Glomerular visceral epithelial cell (primary cell): ENCODE measurements at regions not wholly inside any gene's neighbourhood (a gene's known extent, or its start where the extent isn't known, plus 50 kb on each side); places are given as distances from the start of the nearest gene placed in this dataset.

ENCODE experiments used
- DNase-seq: peaks from one replicate; pipeline ENCODE4 v3.0.0-alpha.2; 2016; ENCODE audit errors: extremely low spot score

DNA sequence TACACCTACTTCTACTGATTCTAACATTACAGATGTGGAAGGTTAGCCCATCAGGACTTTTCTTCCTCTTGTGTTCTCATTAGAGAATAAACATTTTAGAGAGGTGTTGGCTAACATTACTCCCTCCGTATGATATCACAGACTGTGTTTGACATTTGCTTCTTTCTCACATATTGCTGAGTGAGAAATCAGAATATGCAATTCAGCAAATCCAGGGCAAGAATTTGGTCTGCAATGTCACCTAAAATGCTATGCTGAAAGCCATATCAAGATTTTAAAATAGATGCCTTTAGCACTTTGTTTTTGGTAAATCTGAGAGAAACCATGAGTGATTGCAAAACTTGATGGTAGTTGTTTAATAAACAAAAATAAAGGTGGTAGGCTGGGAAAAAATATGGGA, 319.1 kb downstream of the C4orf33 start:
- no peak for DNase-seq

DNA sequence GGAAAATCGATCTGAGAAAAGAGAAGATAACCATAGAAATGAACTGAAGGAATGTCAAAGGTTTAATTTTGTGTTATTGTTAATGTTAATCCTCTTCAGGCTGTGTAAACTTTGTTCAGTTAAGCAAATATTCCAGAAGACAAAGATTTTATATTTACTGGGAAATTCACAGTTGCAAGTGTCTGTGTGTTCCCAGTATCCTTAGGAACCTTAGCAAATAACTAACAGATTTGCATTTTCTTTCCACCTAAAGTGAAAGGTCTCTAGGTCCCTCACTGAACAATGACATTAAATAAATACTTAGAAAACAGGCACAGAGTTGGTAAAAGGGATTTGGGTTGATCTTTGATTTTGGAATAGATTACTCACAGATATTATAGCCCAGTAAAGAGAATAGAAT, 324.7 kb downstream of the C4orf33 start:
- no peak for DNase-seq

DNA sequence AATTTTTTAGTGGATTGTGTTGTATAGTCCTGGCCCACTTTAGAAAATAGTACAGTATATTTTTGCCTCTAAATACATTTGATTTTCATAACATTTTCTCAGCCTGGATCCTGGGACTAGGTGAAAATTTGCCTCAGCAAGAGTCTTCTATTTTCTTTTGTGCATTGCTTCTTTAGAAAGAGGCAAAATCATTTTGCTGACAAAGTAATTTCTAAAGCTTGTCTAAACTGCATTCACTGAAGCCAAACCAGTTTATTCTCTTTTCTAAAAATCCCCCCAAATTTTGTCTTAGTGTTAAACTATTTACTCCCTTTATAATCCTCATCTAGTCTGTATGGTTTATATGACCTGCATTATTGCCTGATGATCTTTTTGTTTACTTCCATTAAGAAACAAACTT, 326.3 kb downstream of the C4orf33 start:
- no peak for DNase-seq

DNA sequence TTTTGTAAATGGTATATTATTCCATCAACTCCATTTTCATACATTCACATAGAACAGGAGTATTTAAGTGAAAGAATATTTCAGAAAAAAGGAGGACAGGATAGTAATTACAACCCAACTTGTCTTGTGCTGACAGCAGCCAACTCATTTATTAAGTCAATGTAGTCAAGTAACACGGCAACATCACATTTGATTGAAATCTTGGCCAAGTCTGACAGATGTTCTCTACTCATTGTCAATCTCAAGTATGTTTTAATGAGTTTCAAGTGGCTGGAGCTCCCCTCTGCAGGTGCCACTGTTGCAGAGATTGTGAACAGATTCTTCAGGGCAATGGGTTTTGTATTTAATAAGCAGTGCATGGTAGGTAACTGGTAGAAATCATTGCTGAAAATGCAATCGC, 332.5 kb downstream of the C4orf33 start:
- DNase-seq, result no peak

DNA sequence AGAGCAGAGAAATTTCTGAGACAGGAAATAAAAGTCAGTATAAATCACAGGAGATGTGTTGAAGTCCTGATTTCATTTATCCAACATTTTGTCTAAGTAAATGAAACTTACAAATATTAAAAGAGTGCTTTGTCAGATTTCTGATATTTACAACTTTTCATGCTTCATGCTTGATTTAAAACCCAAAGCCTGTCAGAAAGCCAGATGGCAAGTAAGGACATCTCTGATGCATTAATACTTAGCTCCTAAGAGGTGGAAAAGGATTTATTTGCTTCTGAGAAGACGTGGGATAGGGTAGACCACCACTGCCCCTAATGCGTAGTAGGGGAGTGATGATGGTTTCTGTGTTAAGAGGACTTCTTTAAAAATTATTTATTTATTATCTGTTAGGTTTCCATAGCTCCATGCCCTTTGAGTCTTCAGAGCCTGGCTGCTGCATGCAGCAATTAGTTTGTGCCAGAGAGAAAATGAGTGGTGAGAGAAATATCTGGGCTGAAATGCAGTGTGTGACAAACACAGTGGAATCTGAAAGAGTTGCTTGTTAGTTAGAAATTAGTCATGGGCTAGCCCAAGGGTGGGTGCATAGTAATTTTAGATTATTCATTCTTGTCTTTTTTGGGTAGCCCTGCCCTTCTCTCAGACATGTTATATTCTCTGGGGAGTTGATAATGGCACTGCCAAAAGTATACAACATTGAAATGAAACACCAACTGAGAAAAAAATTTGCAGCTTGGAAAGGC, 333.8 kb downstream of the C4orf33 start:
- DNase-seq, result no peak

DNA sequence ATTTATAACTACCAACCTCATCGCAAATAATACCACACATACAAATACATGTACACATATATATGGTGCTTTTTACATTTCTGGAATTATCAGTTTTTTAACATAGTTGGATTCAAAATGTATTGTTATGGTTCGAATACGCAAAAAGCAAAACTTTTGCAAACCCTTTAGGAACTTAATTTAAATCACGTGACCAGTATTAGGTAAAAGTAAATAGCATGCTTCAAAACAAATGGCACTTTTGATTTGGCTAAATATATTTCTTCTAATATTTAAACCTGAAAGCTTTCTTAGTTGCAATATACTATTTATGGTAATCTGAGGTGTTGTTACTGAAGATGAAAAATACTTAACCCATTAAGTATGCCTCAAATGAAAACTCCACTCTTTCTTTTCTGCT, 341.4 kb downstream of the C4orf33 start:
- no peak for DNase-seq

DNA sequence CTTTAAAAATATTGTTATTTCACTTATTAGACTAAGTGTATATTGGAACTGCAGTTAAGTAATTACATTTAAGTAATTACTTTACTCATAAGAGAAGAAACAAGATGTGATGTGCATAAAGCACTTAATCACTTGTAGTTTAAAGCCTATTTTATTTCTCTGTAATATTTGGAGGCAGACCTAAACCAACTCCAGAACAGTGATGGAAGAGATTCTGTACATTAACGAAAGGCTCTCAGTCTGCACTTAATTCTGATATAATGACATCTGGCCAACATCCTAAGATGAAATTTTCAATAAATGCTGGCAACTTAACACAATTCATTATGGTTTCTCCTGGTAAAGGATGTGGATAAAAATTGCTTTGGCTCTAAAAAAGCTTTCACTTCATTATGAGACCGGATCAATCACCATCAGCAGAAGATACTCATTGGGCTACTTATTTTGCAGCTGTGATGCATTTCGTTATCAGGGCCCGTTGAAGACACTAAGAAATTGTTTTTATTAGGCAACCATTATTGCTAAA, 342.6 kb downstream of the C4orf33 start:
- DNase-seq, result no peak

DNA sequence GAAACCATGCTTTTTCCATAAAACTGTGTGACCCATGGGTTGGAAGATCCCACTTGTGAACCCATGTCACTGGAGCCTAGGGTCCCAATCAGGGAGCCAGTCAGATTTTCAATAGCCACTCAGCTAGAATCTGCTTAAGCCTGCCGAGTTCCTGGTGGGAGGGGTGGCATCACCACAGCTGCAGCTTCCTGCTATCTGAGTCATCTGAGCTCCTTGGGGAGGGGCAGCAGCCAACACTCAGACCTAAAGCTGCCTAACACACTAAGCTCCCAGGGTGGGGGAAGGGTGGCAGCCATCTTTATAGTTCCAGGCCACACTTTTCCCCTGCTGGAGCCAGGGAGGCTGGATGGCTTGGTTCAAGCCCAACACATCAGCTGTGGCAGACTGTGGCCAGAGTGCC, 350.1 kb downstream of the C4orf33 start:
- peak; percentile 68 for DNase-seq

DNA sequence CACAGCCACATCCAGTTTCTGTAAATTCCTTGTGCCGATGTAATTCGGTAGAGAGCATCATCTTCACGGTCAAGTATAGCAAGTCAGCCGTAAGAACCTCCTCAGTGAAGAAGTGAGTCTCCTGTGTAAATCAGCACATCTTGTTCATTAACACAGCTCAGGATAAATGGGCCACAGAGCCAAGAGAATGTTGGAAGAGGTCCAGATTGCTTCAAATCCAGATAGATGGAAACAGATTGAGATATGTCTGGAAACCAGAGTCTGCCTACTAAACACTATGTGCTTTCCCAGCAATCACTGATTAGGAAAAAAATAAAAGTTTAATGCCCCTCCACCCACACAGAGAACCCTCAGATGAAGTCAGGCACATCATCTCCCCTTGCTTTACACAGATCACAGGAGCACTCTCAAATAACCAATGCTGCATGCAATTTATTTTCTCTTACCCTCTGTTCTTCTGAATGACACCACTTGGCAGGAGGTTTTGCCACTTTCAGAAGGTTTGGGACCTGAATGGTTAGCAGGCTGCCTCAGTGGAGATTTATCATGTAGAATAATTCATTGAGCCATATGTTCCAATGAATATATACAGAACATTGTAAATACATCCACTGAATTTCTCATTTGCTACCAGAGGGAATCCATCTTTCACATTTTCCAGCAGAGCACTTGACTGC, 357.7 kb downstream of the C4orf33 start:
- DNase-seq, result no peak

DNA sequence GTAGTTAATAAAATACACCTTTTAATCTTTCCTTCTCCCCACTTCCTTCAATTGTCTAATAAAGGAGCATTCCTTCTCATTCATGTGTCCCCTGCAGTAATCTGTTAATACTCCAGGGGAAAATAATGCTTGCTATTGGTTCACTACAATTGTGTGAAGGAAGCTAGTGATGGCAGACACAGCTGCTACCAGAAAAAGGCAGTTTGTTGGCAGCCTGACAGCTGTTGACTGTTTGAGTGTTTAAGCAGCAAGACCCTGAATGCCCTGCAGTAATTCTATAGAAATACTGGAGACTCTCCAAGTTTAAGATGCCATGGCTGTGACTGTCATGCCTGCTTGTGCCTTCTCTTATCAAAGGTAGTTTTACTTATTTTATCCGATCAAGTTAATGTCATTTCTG, 359.5 kb downstream of the C4orf33 start:
- DNase-seq, result no peak

DNA sequence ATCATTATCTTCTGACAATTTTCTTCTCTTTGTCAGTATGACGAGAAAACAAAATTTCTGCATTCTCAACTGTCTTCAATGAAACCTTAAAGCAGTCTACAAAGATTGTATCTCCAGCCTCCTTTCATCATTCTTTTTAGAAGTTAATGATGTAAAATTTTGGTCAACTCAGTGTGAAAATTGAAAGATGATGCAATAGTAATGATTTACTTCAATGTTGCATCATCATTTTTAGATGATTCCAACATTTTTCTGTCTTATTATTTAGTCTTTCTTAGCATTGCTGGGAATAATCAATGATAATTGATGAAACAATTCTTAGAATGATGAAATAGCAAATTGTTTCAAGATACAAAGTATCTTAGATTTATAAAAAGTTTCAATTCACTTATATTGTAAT, 372.7 kb downstream of the C4orf33 start:
- no peak for DNase-seq

DNA sequence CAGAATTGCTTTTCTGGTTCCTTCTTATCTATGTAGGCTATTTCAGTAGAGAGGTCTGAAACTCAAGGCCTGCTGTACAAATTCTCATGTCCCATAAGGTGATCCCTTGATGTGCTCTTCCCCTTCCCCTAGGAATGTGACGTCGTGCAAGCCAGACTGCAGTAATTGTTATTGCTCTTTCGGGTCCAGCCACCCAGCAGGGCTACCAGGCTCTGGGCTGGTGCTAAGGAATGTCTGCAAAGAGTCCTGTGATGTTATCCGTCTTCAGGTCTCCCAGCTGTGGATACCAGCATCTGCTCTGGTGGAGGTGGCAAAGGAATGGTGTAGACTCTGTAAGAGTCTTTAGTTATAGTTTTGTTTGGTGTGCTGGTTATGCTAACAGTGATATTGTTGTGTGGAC, 378.7 kb downstream of the C4orf33 start:
- no peak for DNase-seq

DNA sequence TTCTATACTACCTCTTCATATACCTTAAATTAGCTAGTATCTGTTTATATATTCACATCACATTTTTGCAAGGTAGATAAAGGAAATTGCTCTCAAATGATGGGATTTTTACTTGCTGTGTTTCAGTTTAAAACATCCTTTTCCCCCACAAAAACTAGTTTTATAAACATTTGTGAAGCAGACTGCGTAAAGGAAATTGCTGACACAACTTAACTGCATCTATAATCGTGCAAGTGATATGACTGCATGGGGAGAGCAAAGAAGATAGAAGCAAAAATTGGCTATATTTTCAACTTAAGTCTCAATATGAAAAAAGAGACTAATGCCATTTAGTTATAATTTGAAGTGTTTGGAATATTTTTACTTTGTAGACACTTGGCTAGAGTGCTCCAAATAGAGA, 385.2 kb downstream of the C4orf33 start:
- DNase-seq, result no peak

DNA sequence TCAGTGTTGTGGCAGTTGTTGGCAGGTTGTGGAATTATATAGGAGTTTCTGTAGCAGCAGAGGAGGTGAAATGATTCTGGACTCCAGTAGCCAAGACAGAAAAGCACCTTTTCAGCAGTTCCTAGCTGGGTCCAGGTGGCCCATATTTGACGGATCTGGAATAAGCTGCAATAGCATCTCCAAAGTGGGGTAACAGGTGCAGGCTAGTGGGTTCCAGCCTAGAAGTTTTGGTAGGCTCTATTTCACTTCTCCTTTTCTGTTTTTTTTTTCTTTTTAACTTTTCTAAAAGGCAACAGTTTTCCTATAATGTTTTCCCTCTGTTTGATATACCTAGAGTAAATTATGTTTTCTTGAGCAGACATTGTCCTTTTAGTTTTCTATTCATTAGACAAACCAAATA, 392.5 kb downstream of the C4orf33 start:
- DNase-seq, result no peak

DNA sequence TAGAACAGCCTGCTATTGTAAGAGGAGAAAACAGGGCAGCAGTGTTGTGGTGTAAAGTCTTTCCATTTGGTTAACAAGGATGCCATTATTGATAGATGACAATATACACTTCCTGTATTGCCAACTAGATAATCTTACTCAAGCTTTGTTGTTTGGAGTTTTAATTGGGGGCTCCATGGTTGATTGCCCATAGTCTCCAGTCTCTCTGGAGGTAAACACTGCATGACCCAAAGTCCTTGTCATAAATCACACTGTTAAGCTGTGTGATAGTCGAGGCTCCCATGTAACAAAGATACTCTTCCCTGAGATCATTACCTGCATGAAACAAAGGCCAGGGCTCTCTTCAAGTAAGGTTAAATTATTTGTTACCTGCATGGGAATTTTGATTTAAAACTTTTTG, 394.6 kb downstream of the C4orf33 start:
- DNase-seq, result no peak

DNA sequence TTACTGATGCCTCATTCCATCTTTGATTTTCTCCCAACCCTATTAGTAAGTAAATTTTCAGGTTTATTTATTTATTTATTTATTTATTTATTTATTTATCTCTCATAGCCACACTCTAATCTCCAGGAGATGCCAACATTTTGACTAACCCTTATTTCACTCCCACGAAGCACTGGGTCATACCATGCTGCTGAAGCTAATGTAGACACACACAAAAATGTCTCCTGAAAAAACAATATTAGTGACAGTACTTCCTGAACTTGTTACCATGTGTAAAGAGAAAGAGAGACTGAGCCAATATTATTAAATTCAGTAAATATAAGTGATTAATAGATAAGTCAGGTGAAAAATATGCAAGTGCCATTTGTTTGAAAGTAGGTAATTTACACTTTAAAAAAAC, 402.7 kb downstream of the C4orf33 start:
- DNase-seq, result no peak

DNA sequence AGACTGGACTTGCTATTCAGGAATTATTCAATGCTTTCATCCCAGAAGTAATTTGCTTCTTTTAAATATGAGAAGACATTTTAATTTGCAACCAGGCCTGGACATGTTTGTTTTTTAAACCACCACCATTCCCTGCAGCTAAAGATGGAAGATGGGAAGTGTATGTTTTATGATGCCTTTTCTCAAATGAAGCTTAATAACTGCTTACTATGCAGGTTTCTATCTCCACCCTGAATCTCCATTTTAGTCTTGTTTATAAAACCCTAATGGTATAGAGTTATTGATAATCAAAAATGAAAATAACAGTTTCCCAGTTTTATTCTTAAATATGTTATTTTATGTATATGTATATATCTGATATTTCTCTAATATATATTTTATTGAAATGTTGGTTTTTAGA, 418.9 kb downstream of the C4orf33 start:
- DNase-seq, result no peak

DNA sequence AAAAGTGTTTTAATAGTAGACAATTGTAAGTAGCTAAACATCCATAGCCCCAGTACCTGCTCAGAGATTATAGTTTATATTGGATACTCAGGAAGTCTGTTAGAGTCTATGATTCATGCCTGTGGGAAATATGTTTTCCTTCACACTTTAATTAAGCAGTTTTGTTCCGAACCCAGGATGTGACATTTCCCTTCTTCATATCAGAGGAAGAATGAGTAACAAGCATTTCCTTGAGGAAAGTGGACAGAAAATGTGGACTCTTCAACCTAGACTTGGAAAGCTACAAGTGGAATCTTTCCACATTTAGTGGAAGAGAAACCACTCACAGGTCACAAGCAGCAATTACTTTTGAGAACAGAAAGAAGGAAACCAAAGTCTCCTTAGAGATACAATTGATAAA, 419.4 kb downstream of the C4orf33 start:
- DNase-seq, result no peak

DNA sequence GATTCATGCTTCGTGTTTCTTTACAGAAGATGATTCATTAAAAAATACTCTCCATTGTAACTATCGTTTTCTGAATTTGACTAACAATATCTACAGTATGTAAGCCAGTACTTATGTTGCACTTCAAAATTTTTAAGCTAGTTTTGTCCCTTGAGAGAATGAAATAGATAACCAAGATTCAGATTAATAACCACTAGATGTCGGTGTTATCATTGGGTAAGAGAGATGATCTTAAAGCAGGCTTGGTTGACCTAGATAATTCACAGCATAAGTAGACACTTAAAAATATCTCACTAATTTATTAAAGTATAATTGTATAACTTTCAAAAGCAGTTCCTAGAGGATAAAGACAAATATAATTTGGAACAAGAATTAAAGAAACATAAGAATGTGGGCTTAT, 430.9 kb downstream of the C4orf33 start:
- peak; percentile 3 for DNase-seq

DNA sequence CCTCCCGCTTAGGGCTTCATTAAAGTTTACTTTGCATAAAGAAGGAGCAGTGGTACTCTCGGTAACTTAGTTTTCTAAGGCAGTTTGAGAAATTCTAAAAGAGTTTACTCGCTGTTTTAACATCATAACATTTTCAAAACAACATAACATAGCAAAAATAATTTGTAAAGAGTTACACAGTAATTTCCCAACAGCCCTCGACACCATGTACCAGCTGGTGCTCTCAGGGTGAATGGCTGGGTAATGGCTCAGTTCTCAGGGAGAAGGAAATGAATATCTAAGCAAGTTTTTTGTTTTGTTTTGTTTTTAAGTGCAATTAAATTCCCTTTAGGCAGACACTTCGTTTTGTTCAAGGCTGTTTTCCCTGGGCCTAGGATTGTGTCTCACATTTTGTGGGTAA, 435.3 kb downstream of the C4orf33 start:
- DNase-seq, result no peak

DNA sequence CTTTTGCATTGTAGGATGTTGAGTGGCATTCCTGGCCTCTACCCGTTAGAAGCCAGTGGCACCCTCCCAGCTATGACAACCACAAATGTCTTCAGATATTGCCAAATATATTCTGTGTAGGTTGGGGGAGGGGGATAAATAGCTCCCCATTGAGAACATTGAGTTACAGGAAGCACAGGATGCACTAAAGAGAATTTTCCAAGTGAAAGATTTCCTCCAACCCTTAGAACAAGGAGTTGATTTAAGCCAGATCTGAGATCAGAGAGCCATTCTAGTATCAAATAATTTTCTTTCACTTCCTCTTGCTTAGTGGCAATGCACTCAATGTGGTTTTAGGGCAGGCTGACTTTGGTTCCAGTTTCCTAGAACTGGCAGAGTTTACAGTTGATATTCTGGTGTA, 436.6 kb downstream of the C4orf33 start:
- no peak for DNase-seq

DNA sequence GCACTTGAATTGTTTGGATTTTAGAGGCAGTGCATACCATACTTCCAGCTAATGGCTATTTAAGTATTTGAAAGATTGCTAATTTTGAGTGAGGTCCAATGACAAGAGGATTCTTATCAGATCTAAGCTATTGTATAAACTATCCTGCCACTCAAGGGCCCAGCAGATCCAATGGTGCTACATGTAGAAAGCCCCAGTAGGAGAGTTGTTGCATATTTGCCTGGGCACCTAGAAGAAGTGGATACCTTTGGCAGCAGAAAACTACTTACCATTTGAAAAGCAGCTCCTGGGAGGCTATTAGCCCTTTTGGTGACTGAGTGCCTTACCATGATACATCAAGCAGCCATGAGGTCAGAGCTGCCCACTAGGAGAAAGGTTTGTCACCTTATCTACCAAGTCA, 447.3 kb downstream of the C4orf33 start:
- no peak for DNase-seq

DNA sequence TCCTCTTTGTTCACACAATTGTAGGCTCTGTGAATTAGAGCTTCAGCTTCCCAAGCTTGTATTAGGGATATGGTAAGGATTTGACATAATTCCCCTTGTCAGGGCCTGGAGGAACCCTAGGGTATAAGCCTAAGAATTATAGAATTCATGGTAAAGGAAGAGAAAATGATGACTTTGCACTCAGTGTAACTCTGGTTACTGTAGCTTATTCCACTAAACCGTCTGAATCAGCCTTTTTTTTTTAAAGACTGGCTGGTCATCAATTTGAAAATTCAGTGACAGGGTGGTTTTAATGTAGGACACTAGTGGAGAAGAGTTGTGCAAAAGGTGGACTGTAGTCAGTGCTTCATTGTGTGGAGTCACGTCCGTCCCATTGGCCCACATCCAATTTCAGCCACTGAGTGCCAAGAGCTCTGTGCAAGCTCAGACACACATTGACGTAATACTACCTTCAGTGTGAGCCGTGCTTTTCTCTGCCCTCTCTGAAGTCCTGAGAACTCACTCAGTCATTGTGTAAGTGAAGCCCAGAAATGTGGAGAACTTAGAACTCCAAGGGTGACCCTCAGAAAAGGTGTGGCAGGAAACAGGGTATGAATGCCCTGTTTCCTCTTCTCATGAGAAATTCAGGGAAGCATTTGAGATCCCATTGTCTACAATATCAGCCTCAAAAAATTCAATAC, 449.8 kb downstream of the C4orf33 start:
- no peak for DNase-seq
